SK-N-SH (cell line): ENCODE measurements at regions not wholly inside any gene's neighbourhood (a gene's known extent, or its start where the extent isn't known, plus 50 kb on each side); places are given as distances from the start of the nearest gene placed in this dataset.

Experiments used
- CTCF ChIA-PET: fragments of 300-600, 350-600 bp; formaldehyde crosslinking; extraction: SDS; loops from one replicate; lab custom pipeline; 2021; lab: Yijun Ruan, JAX
- POLR2A ChIA-PET: fragments of 350-600 bp; sonication (Branson Sonifier 250); formaldehyde crosslinking; extraction: SDS; loops from one replicate; lab custom pipeline; 2020; ENCODE audit warnings: antibody characterized with exemption, inconsistent platforms; lab: Yijun Ruan, JAX
- DNase-seq: peaks from one replicate; pipeline ENCODE4 v3.0.0; 2012
- H2AFZ ChIP-seq: fragments of 200-600 bp; sonication (generic); 2 replicates; pipeline ENCODE4 v1.8.1; 2016; ENCODE audit warnings: antibody characterized with exemption, mild to moderate bottlenecking, low read depth
- H3F3A ChIP-seq: fragments of 200-600 bp; sonication (generic); replicated peaks from 2 replicates; pipeline ENCODE3; 2016; ENCODE audit warnings: antibody characterized with exemption, mild to moderate bottlenecking; ENCODE audit not compliant: insufficient read depth
- H3K27ac ChIP-seq, 2 experiments: fragments of 200-500 bp in 1 of 2; fragments of 200-600 bp in 1 of 2; sonication (Bioruptor generic) in 1 of 2; sonication (generic), shearing (Covaris generic) in 1 of 2; 2 replicates each; pipeline versions ENCODE4 v1.5.1 to v1.6.1; 2014 to 2016; ENCODE audit warnings: low read depth in 2 of 2, inconsistent platforms in 1 of 2, low read length in 1 of 2, mild to moderate bottlenecking in 1 of 2, mixed read lengths in 1 of 2
- H3K27me3 ChIP-seq: fragments of 200-600 bp; sonication (generic), shearing (Covaris generic); 2 replicates; pipeline ENCODE4 v1.6.1; 2016; ENCODE audit warnings: mixed run types; ENCODE audit not compliant: insufficient read depth
- H3K36me3 ChIP-seq, 2 experiments: fragments of 200-500 bp in 1 of 2; fragments of 200-600 bp in 1 of 2; sonication (Bioruptor generic) in 1 of 2; sonication (generic) in 1 of 2; replicated peaks in 1 of 2; 2 replicates each; pipeline versions ENCODE3 to v1.5.1; 2014 to 2016; ENCODE audit warnings: low read length in 1 of 2, mild to moderate bottlenecking in 1 of 2; ENCODE audit not compliant: insufficient read depth in 2 of 2, control insufficient read depth in 1 of 2
- H3K4me1 ChIP-seq, 2 experiments: fragments of 200-500 bp in 1 of 2; fragments of 200-600 bp in 1 of 2; sonication (Bioruptor generic) in 1 of 2; sonication (generic), shearing (Covaris generic) in 1 of 2; 2 replicates each; pipeline versions ENCODE4 v1.5.1 to v1.6.1; 2014 to 2016; ENCODE audit warnings: low read depth in 1 of 2, low read length in 1 of 2, mixed run types in 1 of 2; ENCODE audit not compliant: insufficient read depth in 2 of 2, control insufficient read depth in 1 of 2
- H3K4me2 ChIP-seq: fragments of 200-600 bp; sonication (generic), shearing (Covaris generic); 2 replicates; pipeline ENCODE4 v1.6.1; 2017; ENCODE audit warnings: mixed run types
- H3K4me3 ChIP-seq, 2 experiments: fragments of 200-500 bp in 1 of 2; fragments of 200-600 bp in 1 of 2; sonication (Bioruptor generic) in 1 of 2; sonication (generic), shearing (Covaris generic) in 1 of 2; 2 replicates each; pipeline versions ENCODE4 v1.5.1 to v1.8.1; 2014 to 2016; ENCODE audit warnings: low read depth in 2 of 2, inconsistent platforms in 1 of 2, low read length in 1 of 2, mild to moderate bottlenecking in 1 of 2, mixed read lengths in 1 of 2, moderate library complexity in 1 of 2
- H3K79me2 ChIP-seq: fragments of 200-600 bp; sonication (generic); 2 replicates; pipeline ENCODE4 v1.8.1; 2017; ENCODE audit warnings: mild to moderate bottlenecking; ENCODE audit not compliant: insufficient read depth
- H3K9ac ChIP-seq: fragments of 200-600 bp; sonication (generic); 2 replicates; pipeline ENCODE4 v1.6.1; 2017; ENCODE audit warnings: mixed run types
- H3K9me2 ChIP-seq: fragments of 200-600 bp; sonication (generic); 2 replicates; pipeline ENCODE4 v1.6.1; 2017; ENCODE audit warnings: mixed run types
- H3K9me3 ChIP-seq: fragments of 200-600 bp; sonication (generic); 2 replicates; pipeline ENCODE4 v1.6.1; 2017; ENCODE audit warnings: mixed run types, mild to moderate bottlenecking, moderate library complexity
- H4K20me1 ChIP-seq: fragments of 200-600 bp; sonication (generic); 2 replicates; pipeline ENCODE4 v1.6.1; 2017; ENCODE audit warnings: mild to moderate bottlenecking, mixed run types; ENCODE audit not compliant: insufficient read depth
- ELF1 ChIP-seq: IDR thresholded peaks from 2 replicates; pipeline ENCODE4 v1.4.0; 2012
- EP300 ChIP-seq, 2 experiments: IDR thresholded peaks; 2 replicates each; pipeline versions ENCODE4 v1.4.0 to v1.6.1; 2012; ENCODE audit warnings: borderline replicate concordance in 1 of 2, low read depth in 1 of 2, low read length in 1 of 2
- EZH2phosphoT487 ChIP-seq: fragments of 200-600 bp; sonication (generic); IDR thresholded peaks from 2 replicates; pipeline ENCODE4 v1.6.1; 2017; ENCODE audit warnings: low read depth, mixed run types, mild to moderate bottlenecking, antibody characterized with exemption, moderate library complexity, borderline replicate concordance
- FOXJ3 ChIP-seq: sonication (generic); formaldehyde crosslinking; IDR thresholded peaks from 2 replicates; pipeline ENCODE4 v1.5.1; 2020; ENCODE audit warnings: mild to moderate bottlenecking, missing genetic modification reagents
- FOXM1 ChIP-seq: IDR thresholded peaks from 2 replicates; pipeline ENCODE4 v1.4.0; 2012; ENCODE audit warnings: low read depth, mild to moderate bottlenecking
- GABPA ChIP-seq: IDR thresholded peaks from 2 replicates; pipeline ENCODE4 v1.4.0; 2012; ENCODE audit warnings: low read depth, mild to moderate bottlenecking
- JUND ChIP-seq: IDR thresholded peaks from 2 replicates; pipeline ENCODE4 v1.4.0; 2012
- MEF2A ChIP-seq: IDR thresholded peaks from 2 replicates; pipeline ENCODE4 v1.4.0; 2012; ENCODE audit warnings: low read depth, borderline replicate concordance
- MXI1 ChIP-seq: IDR thresholded peaks from 2 replicates; pipeline ENCODE4 v1.6.1; 2012; ENCODE audit warnings: mild to moderate bottlenecking, low read depth, low read length, improper control_type of control experiment
- NRF1 ChIP-seq: IDR thresholded peaks from 2 replicates; pipeline ENCODE4 v1.6.1; 2012; ENCODE audit warnings: low read depth, mild to moderate bottlenecking, low read length
- POLR2AphosphoS5 ChIP-seq: IDR thresholded peaks from 2 replicates; pipeline ENCODE4 v1.6.1; 2012; ENCODE audit warnings: low read depth, low read length
- RAD21 ChIP-seq: IDR thresholded peaks from 2 replicates; pipeline ENCODE4 v1.6.1; 2012; ENCODE audit warnings: mild to moderate bottlenecking, low read length
- RCOR1 ChIP-seq: fragments of 150-350 bp; IDR thresholded peaks from 2 replicates; pipeline ENCODE4 v1.6.1; 2017; ENCODE audit warnings: antibody characterized with exemption, low read length
- RFX5 ChIP-seq: IDR thresholded peaks from 2 replicates; pipeline ENCODE4 v1.6.1; 2012; ENCODE audit warnings: mild to moderate bottlenecking, improper control_type of control experiment, low read length
- RXRA ChIP-seq: IDR thresholded peaks from 2 replicates; pipeline ENCODE4 v1.4.0; 2012; ENCODE audit warnings: low read depth, mild to moderate bottlenecking, borderline replicate concordance
- TCF12 ChIP-seq: IDR thresholded peaks from 2 replicates; pipeline ENCODE4 v1.4.0; 2012
- USF2 ChIP-seq: fragments of 150-350 bp; IDR thresholded peaks from 2 replicates; pipeline ENCODE4 v1.6.1; 2017; ENCODE audit warnings: antibody characterized with exemption, low read length, low read depth, borderline replicate concordance
- WGBS: methylation state at CpG from one replicate; pipeline ENCODE4 v1.1.6; 2017; ENCODE audit warnings: low lambda C conversion rate; 5-methylcytosine and 5-hydroxymethylcytosine counted together
- TF ChIP-seq, protein P1 (sequence below): fragments of 150-350 bp; IDR thresholded peaks from 2 replicates; pipeline ENCODE4 v1.6.1; 2016; ENCODE audit warnings: mild to moderate bottlenecking, low read depth, low read length
- TF ChIP-seq, protein P2 (sequence below): IDR thresholded peaks from 2 replicates; pipeline ENCODE4 v1.4.0; 2012; ENCODE audit warnings: low read depth, borderline replicate concordance

GRCh38 chr3:3241596-3241995, 62.1 kb upstream of the CRBN start (continued):
- TF ChIP-seq MXI1 (no peak), EP300 (IDR thresholded peaks at IDR 0.05; ENCODE audit: borderline replicate concordance in 1 of 2, low read depth in 1 of 2, low read length in 1 of 2) (no peak), POLR2AphosphoS5 (no peak), USF2 (no peak), JUND (no peak), RCOR1 (no peak), RAD21 (no peak), ELF1 (no peak), NRF1 (no peak)
- TF ChIP-seq, protein P1, sequence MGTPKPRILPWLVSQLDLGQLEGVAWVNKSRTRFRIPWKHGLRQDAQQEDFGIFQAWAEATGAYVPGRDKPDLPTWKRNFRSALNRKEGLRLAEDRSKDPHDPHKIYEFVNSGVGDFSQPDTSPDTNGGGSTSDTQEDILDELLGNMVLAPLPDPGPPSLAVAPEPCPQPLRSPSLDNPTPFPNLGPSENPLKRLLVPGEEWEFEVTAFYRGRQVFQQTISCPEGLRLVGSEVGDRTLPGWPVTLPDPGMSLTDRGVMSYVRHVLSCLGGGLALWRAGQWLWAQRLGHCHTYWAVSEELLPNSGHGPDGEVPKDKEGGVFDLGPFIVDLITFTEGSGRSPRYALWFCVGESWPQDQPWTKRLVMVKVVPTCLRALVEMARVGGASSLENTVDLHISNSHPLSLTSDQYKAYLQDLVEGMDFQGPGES: no peak

GRCh38 chr3:3240986-3241385, 61.5 kb upstream of the CRBN start:
- TF ChIP-seq, protein P1: no peak
- ChIA-PET POLR2A (no interaction called here), CTCF (no interaction called here)
- H3K79me2 ChIP-seq: no peaks in the 10 kb centered on the region
- no peaks in the 10 kb centered on the region for H3K4me1 ChIP-seq
- no peak overlapping the region for H3K4me2 ChIP-seq
- H3K27me3 ChIP-seq: no peaks in the 10 kb centered on the region
- no peaks in the 10 kb centered on the region for H4K20me1 ChIP-seq
- H3F3A ChIP-seq: no peaks in the 10 kb centered on the region
- H3K9ac ChIP-seq: no peak overlapping the region
- DNase-seq: no peak
- H2AFZ ChIP-seq: no peak overlapping the region
- 5% methylated on average over 3 of the region's 3 CpGs for WGBS
- H3K36me3 ChIP-seq: no peaks in the 10 kb centered on the region
- no peaks in the 10 kb centered on the region for H3K9me3 ChIP-seq
- no peaks in the 10 kb centered on the region for H3K9me2 ChIP-seq
- H3K4me3 ChIP-seq: no peak overlapping the region
- no peak overlapping the region for H3K27ac ChIP-seq

DNA sequence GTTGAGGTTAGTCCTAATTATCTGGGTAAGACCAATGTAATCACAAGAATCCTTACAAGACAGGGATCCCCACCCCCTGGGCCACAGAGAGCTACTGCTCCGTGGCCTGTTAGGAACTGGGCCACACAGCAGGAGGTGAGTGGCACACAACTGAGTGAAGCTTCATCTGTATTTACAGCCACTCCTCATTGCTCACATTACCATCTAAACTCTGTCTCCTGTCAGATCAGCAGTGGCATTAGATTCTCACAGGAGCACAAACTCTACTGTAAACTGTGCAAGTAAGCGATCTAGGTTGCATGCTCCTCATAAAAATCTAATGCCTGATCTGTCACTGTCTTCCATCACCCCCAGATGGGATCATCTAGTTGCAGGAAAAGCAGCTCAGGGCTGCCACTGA, 58.5 kb upstream of the CRBN start:
- Histone ChIP-seq H3K4me1 (no peaks in the 10 kb centered on the region), H3K9me3 (no peaks in the 10 kb centered on the region), H3F3A (no peaks in the 10 kb centered on the region), H2AFZ (no peak overlapping the region), H4K20me1 (no peaks in the 10 kb centered on the region), H3K4me3 (no peak overlapping the region), H3K27ac (no peak overlapping the region), H3K27me3 (no peaks in the 10 kb centered on the region), H3K9me2 (no peaks in the 10 kb centered on the region), H3K4me2 (no peak overlapping the region), H3K79me2 (no peaks in the 10 kb centered on the region), H3K9ac (no peak overlapping the region), H3K36me3 (no peaks in the 10 kb centered on the region)
- ChIA-PET POLR2A (no interaction called here), CTCF (interaction anchor here (1.2 kb wide), 1 partner anchor 37 kb away, joined by 3 read pairs; no protein-coding TSS in a partner anchor)
- DNase-seq: no peak
- TF ChIP-seq RCOR1: no peak
- TF ChIP-seq JUND: no peak
- no peak for TF ChIP-seq EP300 (IDR thresholded peaks at IDR 0.05; ENCODE audit: borderline replicate concordance in 1 of 2, low read depth in 1 of 2, low read length in 1 of 2)
- TF ChIP-seq MEF2A: no peak
- no peak for TF ChIP-seq TCF12
- TF ChIP-seq RFX5: no peak
- TF ChIP-seq, protein P2, sequence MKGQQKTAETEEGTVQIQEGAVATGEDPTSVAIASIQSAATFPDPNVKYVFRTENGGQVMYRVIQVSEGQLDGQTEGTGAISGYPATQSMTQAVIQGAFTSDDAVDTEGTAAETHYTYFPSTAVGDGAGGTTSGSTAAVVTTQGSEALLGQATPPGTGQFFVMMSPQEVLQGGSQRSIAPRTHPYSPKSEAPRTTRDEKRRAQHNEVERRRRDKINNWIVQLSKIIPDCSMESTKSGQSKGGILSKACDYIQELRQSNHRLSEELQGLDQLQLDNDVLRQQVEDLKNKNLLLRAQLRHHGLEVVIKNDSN: no peak
- no peak for TF ChIP-seq FOXJ3
- no peak for TF ChIP-seq RXRA
- TF ChIP-seq GABPA: no peak
- TF ChIP-seq FOXM1: no peak
- TF ChIP-seq EZH2phosphoT487: no peak
- 3% methylated on average over 2 of the region's 2 CpGs for WGBS
